Pons (tissue), 1 donor: ENCODE measurements at regions not wholly inside any gene's neighbourhood (a gene's known extent, or its start where the extent isn't known, plus 50 kb on each side); places are given as distances from the start of the nearest gene placed in this dataset.

Experiments
- DNase-seq: peaks from one replicate; pipeline ENCODE4 v3.0.0-alpha.2; 2016; ENCODE audit warnings: low spot score

GRCh38 chr4:187598196-187598595 is 397.4 kb upstream of the ZFP42 start:
- no peak for DNase-seq

GRCh38 chr4:187602339-187603092 is 393.1 kb upstream of the ZFP42 start:
- DNase-seq, result no peak

GRCh38 chr4:187603093-187604025 is 392.2 kb upstream of the ZFP42 start:
- DNase-seq, result no peak

GRCh38 chr4:187604984-187605383 is 390.6 kb upstream of the ZFP42 start:
- DNase-seq, result no peak

- DNase-seq, result peak; percentile 62
These were observed 389.0 kb upstream of the ZFP42 start for GRCh38 chr4:187606581-187606980.

GRCh38 chr4:187608001-187608421 is 387.6 kb upstream of the ZFP42 start:
- DNase-seq, result no peak

- DNase-seq, result no peak
These were observed 383.3 kb upstream of the ZFP42 start for GRCh38 chr4:187612301-187612700.

- no peak for DNase-seq
These were observed 382.3 kb upstream of the ZFP42 start for GRCh38 chr4:187613089-187613839.

GRCh38 chr4:187615972-187616371 is 379.6 kb upstream of the ZFP42 start:
- DNase-seq, result no peak

GRCh38 chr4:187617113-187617512 is 378.5 kb upstream of the ZFP42 start:
- DNase-seq, result no peak

GRCh38 chr4:187618701-187619281 is 376.8 kb upstream of the ZFP42 start:
- DNase-seq, result no peak

GRCh38 chr4:187619319-187619718 is 376.3 kb upstream of the ZFP42 start:
- no peak for DNase-seq

GRCh38 chr4:187632260-187632995 is 363.1 kb upstream of the ZFP42 start:
- DNase-seq, result no peak

- DNase-seq, result no peak
These were observed 362.3 kb upstream of the ZFP42 start for GRCh38 chr4:187633245-187633644.

- DNase-seq, result no peak
These were observed 338.6 kb upstream of the ZFP42 start for GRCh38 chr4:187656959-187657358.

- DNase-seq, result no peak
These were observed 332.5 kb upstream of the ZFP42 start for GRCh38 chr4:187663076-187663475.

GRCh38 chr4:187664011-187664410 is 331.6 kb upstream of the ZFP42 start:
- no peak for DNase-seq

GRCh38 chr4:187665086-187665485 is 330.5 kb upstream of the ZFP42 start:
- no peak for DNase-seq

- no peak for DNase-seq
These were observed 329.5 kb upstream of the ZFP42 start for GRCh38 chr4:187666034-187666433.

- DNase-seq, result peak; percentile 38
These were observed 328.7 kb upstream of the ZFP42 start for GRCh38 chr4:187666697-187667494.
